K562 (cell line): ENCODE measurements at regions not wholly inside any gene's neighbourhood (a gene's known extent, or its start where the extent isn't known, plus 50 kb on each side); places are given as distances from the start of the nearest gene placed in this dataset.

ENCODE experiments used
- ATAC-seq: fragments of 200-7000 bp; cut with Tn5 transposase; 3 replicates; pipeline ENCODE4 v1.9.1; 2020; ENCODE audit warnings: moderate library complexity
- BruUV-seq: library from RNA; stranded (reverse); fragments of 400-500 nt; replicated peaks from 2 replicates; lab custom pipeline; 2021; lab: Mats Ljungman, UMichigan
- CTCF ChIA-PET: fragments of 300-600 bp; formaldehyde crosslinking; extraction: SDS; loops from one replicate; lab custom pipeline; 2021; ENCODE audit warnings: low intra/inter-chr PET ratio; lab: Yijun Ruan, JAX
- POLR2A ChIA-PET: fragments of 300-600, 350-650 bp; sonication (Branson Sonifier 250); formaldehyde crosslinking; extraction: SDS; loops from one replicate; lab custom pipeline; 2021; ENCODE audit warnings: antibody characterized with exemption, inconsistent platforms; lab: Yijun Ruan, JAX
- DNase-seq, 4 experiments: peaks; one replicate each; pipeline versions ENCODE4 v3.0.0 to v3.0.0-alpha.2; 2011 to 2018; ENCODE audit warnings: low spot score in 3 of 4, mixed read lengths in 3 of 4; ENCODE audit errors: extremely low read depth in 1 of 4
- FAIRE-seq: peaks from 2 replicates; lab custom pipeline; 2011; peaks lifted over from hg19 to GRCh38; lab: Jason Lieb, UNC
- H2AFZ ChIP-seq: 2 replicates; pipeline ENCODE4 v1.6.0; 2011; ENCODE audit warnings: low read depth, low read length, control low read depth, inconsistent platforms
- H3K27ac ChIP-seq: fragments of 200-600 bp; 3 replicates; pipeline ENCODE4 v1.8.0; 2011; ENCODE audit warnings: low read depth, mild to moderate bottlenecking, control low read depth, inconsistent platforms, low read length, moderate library complexity, mixed read lengths; ENCODE audit errors: extremely low read depth
- H3K27me3 ChIP-seq, 2 experiments: fragments of 300-600 bp in 1 of 2; 2 replicates in 1 of 2; 3 replicates in 1 of 2; pipeline versions ENCODE4 v1.6.0 to v1.8.0; 2011; ENCODE audit warnings: inconsistent platforms in 2 of 2, low read length in 2 of 2, mild to moderate bottlenecking in 1 of 2, mixed read lengths in 1 of 2, moderate library complexity in 1 of 2; ENCODE audit not compliant: control insufficient read depth in 2 of 2, insufficient read depth in 2 of 2
- H3K36me3 ChIP-seq: fragments of 300-600 bp; 3 replicates; pipeline ENCODE4 v1.8.0; 2011; ENCODE audit warnings: mild to moderate bottlenecking, low read length, inconsistent platforms; ENCODE audit not compliant: control insufficient read depth, insufficient read depth
- H3K4me1 ChIP-seq, 2 experiments: fragments of 200-600 bp in 1 of 2; replicated peaks in 1 of 2; 2 replicates in 1 of 2; 3 replicates in 1 of 2; pipeline versions ENCODE4 v1.5.1 to v1.8.0; 2011; ENCODE audit warnings: inconsistent platforms in 2 of 2, low read length in 2 of 2, mild to moderate bottlenecking in 1 of 2, mixed read lengths in 1 of 2, moderate library complexity in 1 of 2; ENCODE audit not compliant: control insufficient read depth in 2 of 2, insufficient read depth in 2 of 2
- H3K4me2 ChIP-seq: 2 replicates; pipeline ENCODE4 v1.6.1; 2011; ENCODE audit warnings: low read length, control low read depth, inconsistent platforms, mixed read lengths; ENCODE audit not compliant: insufficient read depth
- H3K4me3 ChIP-seq: fragments of 200-600 bp; sonication (generic), shearing (Covaris generic); 2 replicates; pipeline ENCODE4 v1.5.1; 2016; ENCODE audit warnings: control low read depth, inconsistent platforms
- H3K79me2 ChIP-seq: fragments of 200-600 bp; 3 replicates; pipeline ENCODE4 v1.8.0; 2011; ENCODE audit warnings: low read length, inconsistent platforms; ENCODE audit not compliant: control insufficient read depth, insufficient read depth
- H3K9ac ChIP-seq, 2 experiments: 2 replicates each; pipeline versions ENCODE4 v1.6.0 to v1.6.1; 2011; ENCODE audit warnings: low read depth in 2 of 2, low read length in 2 of 2, control low read depth in 1 of 2, inconsistent platforms in 1 of 2, mild to moderate bottlenecking in 1 of 2, mixed read lengths in 1 of 2; ENCODE audit not compliant: insufficient read depth in 1 of 2
- H3K9me1 ChIP-seq: one replicate; pipeline ENCODE4 v1.6.0; 2011; ENCODE audit warnings: inconsistent platforms, mild to moderate bottlenecking, low read length, moderate library complexity; ENCODE audit not compliant: control insufficient read depth, insufficient read depth
- H3K9me3 ChIP-seq: replicated peaks from 2 replicates; pipeline ENCODE4 v1.5.1; 2011; ENCODE audit warnings: low read depth, low read length, inconsistent platforms; ENCODE audit not compliant: control insufficient read depth, insufficient read depth
- H4K20me1 ChIP-seq: replicated peaks from 2 replicates; pipeline ENCODE4 v1.6.1; 2011; ENCODE audit warnings: low read length, inconsistent platforms, mixed read lengths; ENCODE audit not compliant: control insufficient read depth, insufficient read depth
- DNMT1 ChIP-seq: fragments of 450-650 bp; IDR thresholded peaks from 2 replicates; pipeline ENCODE4 v1.6.1; 2016; ENCODE audit warnings: antibody characterized with exemption, mild to moderate bottlenecking
- E2F3 ChIP-seq: fragments of 250-450 bp; sonication (Bioruptor Pico); IDR thresholded peaks from 2 replicates; pipeline ENCODE4 v1.4.0; 2020; ENCODE audit warnings: mild to moderate bottlenecking
- ELF4 ChIP-seq: fragments of 450-650 bp; formaldehyde crosslinking; IDR thresholded peaks from 2 replicates; pipeline ENCODE4 v1.4.0; 2022; ENCODE audit warnings: missing genetic modification characterization
- ERF ChIP-seq: fragments of 450-650 bp; formaldehyde crosslinking; IDR thresholded peaks from 2 replicates; pipeline ENCODE4 v1.4.0; 2020; ENCODE audit warnings: mild to moderate bottlenecking, mixed read lengths
- GTF2B ChIP-seq: IDR thresholded peaks from 2 replicates; pipeline ENCODE4 v1.6.1; 2011; ENCODE audit not compliant: insufficient read length; ENCODE audit errors: extremely low read depth
- GTF2F1 ChIP-seq: IDR thresholded peaks from 2 replicates; pipeline ENCODE4 v1.6.1; 2011; ENCODE audit warnings: low read depth, low read length, improper control_type of control experiment
- HDAC8 ChIP-seq: fragments of 450-650 bp; IDR thresholded peaks from 2 replicates; pipeline ENCODE4 v1.6.1; 2016; ENCODE audit warnings: mild to moderate bottlenecking, missing genetic modification characterization, moderate library complexity, missing compliant biosample characterization
- IFI16 ChIP-seq: fragments of 250-450 bp; sonication (Bioruptor Pico); IDR thresholded peaks from 2 replicates; pipeline ENCODE4 v2.1.2; 2022; ENCODE audit warnings: mild to moderate bottlenecking, inconsistent platforms
- MAFK ChIP-seq: IDR thresholded peaks from 2 replicates; pipeline ENCODE4 v1.6.1; 2011; ENCODE audit warnings: low read length, improper control_type of control experiment
- MEF2A ChIP-seq: IDR thresholded peaks from 2 replicates; pipeline ENCODE4 v1.6.1; 2011; ENCODE audit warnings: low read depth, mild to moderate bottlenecking, low read length, moderate library complexity; ENCODE audit not compliant: control insufficient read depth
- MXD1 ChIP-seq: fragments of 250-450 bp; sonication (Bioruptor Pico); IDR thresholded peaks from 2 replicates; pipeline ENCODE4 v1.8.0; 2021; ENCODE audit warnings: borderline replicate concordance, mild to moderate bottlenecking, moderate library complexity; ENCODE audit not compliant: poor library complexity, severe bottlenecking
- PCBP1 ChIP-seq: fragments of 200-400 bp; formaldehyde crosslinking; IDR thresholded peaks from 2 replicates; pipeline ENCODE4 v1.6.1; 2018; ENCODE audit warnings: mild to moderate bottlenecking, low read depth, low read length; ENCODE audit not compliant: poor library complexity, severe bottlenecking
- POLR2B ChIP-seq: fragments of 450-650 bp; IDR thresholded peaks from 2 replicates; pipeline ENCODE4 v1.6.1; 2018; ENCODE audit warnings: low read depth; ENCODE audit not compliant: partially characterized antibody
- RBM15 ChIP-seq: fragments of 200-400 bp; formaldehyde crosslinking; IDR thresholded peaks from 2 replicates; pipeline ENCODE4 v1.6.1; 2018; ENCODE audit warnings: mild to moderate bottlenecking, low read length, moderate library complexity; ENCODE audit not compliant: insufficient read depth
- ZNF124 ChIP-seq: sonication (generic); formaldehyde crosslinking; IDR thresholded peaks from 2 replicates; pipeline ENCODE4 v1.8.1; 2022; ENCODE audit warnings: missing genetic modification reagents
- ZNF134 ChIP-seq: fragments of 250-450 bp; sonication (Bioruptor Pico); conservative IDR thresholded peaks from 2 replicates; pipeline ENCODE4 v1.4.0; 2020
- WGBS: fragments of 100-300 bp; shearing (Covaris generic); methylation state at CpG from one replicate; pipeline ENCODE4 v1.1.6; 2016; ENCODE audit warnings: low coverage, mixed read lengths; ENCODE audit not compliant: insufficient coverage; ENCODE audit errors: missing lambda C conversion rate; 5-methylcytosine and 5-hydroxymethylcytosine counted together
- in situ Hi-C: fragments of 300-500 bp; cut with MboI; formaldehyde crosslinking; loops from 4 replicates; pipeline ENCODE4 v1.15.0; 2018; ENCODE audit warnings: inconsistent platforms, mixed read lengths
- intact Hi-C: fragments of 100-400 bp; cut with micrococcal nuclease; formaldehyde crosslinking; loops from 2 replicates; pipeline ENCODE4 v1.14.2; 2022
- TF ChIP-seq, protein P1 (sequence below): fragments of 450-650 bp; IDR thresholded peaks from 2 replicates; pipeline ENCODE4 v1.6.1; 2017; ENCODE audit warnings: mild to moderate bottlenecking, moderate library complexity

GRCh38 chr12:92035477-92035876, 110.2 kb downstream of the BTG1 start:
- Histone ChIP-seq H4K20me1 (no peaks in the 10 kb centered on the region), H3K36me3 (no peaks in the 10 kb centered on the region), H3K27me3 (no peaks in the 10 kb centered on the region), H3K4me1 (peaks cover 3 to 15% of the 10 kb centered on the region in 2 experiments; a peak in 4 of 5 replicates), H3K9me1 (no peaks in the 10 kb centered on the region), H3K27ac (no peak overlapping the region), H2AFZ (0 out of 2 replicates have a peak overlapping the region, but pooled peaks have one; percentile 89), H3K9me3 (no peaks in the 10 kb centered on the region), H3K4me3 (no peak overlapping the region), H3K79me2 (no peaks in the 10 kb centered on the region), H3K9ac (no peak overlapping the region), H3K4me2 (no peak overlapping the region)
- in situ Hi-C loops: no loop called here
- 50% methylated on average over 1 of the region's 1 CpG for WGBS
- no peak for DNase-seq
- no peak for FAIRE-seq
- ChIA-PET POLR2A (no interaction called here), CTCF (no interaction called here)
- ATAC-seq: no peak
- intact Hi-C loops: no loop called here
- BruUV-seq: no TSS peak
- TF ChIP-seq DNMT1: no peak
- no peak for TF ChIP-seq GTF2B
- TF ChIP-seq IFI16: no peak
- TF ChIP-seq GTF2F1: no peak
- no peak for TF ChIP-seq ELF4 (CRISPR knock-in tag)
- no peak for TF ChIP-seq MXD1 (CRISPR knock-in tag)
- TF ChIP-seq E2F3 (CRISPR knock-in tag): no peak
- no peak for TF ChIP-seq MAFK
- no peak for TF ChIP-seq ZNF124
- TF ChIP-seq, protein P1, sequence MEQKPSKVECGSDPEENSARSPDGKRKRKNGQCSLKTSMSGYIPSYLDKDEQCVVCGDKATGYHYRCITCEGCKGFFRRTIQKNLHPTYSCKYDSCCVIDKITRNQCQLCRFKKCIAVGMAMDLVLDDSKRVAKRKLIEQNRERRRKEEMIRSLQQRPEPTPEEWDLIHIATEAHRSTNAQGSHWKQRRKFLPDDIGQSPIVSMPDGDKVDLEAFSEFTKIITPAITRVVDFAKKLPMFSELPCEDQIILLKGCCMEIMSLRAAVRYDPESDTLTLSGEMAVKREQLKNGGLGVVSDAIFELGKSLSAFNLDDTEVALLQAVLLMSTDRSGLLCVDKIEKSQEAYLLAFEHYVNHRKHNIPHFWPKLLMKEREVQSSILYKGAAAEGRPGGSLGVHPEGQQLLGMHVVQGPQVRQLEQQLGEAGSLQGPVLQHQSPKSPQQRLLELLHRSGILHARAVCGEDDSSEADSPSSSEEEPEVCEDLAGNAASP: no peak
- TF ChIP-seq ERF (CRISPR knock-in tag): no peak
- no peak for TF ChIP-seq POLR2B
- no peak for TF ChIP-seq ZNF134 (CRISPR knock-in tag)
- TF ChIP-seq MEF2A: no peak
- TF ChIP-seq PCBP1: no peak
- no peak for TF ChIP-seq RBM15
- TF ChIP-seq HDAC8 (tag): no peak
